Kasumi-1 (cell line): ENCODE measurements at regions not wholly inside any gene's neighbourhood (a gene's known extent, or its start where the extent isn't known, plus 50 kb on each side); places are given as distances from the start of the nearest gene placed in this dataset.
"Not testable (repeated sequence)": the region's sequence is repeated elsewhere in the genome, so short reads cannot be mapped to it uniquely, and the experiment has no call there.

Experiments
- DNase-seq, 2 experiments: peaks; one replicate each; lab custom pipeline; 2025; lab: John Stamatoyannopoulos, UW

- no peak for DNase-seq
These were observed 1118.8 kb upstream of the TMPRSS15 start for GRCh38 chr21:19522381-19522780.

- no peak for DNase-seq
These were observed 1119.5 kb upstream of the TMPRSS15 start for GRCh38 chr21:19523061-19523460.

GRCh38 chr21:19523746-19524145, 1120.2 kb upstream of the TMPRSS15 start:
- peak in 1 of 2 experiments; percentile 1 for DNase-seq

- peak; percentile 19 to 23 for DNase-seq
These were observed 1125.4 kb upstream of the TMPRSS15 start for GRCh38 chr21:19529031-19529430.

- DNase-seq = no peak
These were observed 1131.8 kb upstream of the TMPRSS15 start for GRCh38 chr21:19535356-19535755.

- no peak for DNase-seq
These were observed 1133.5 kb upstream of the TMPRSS15 start for GRCh38 chr21:19537116-19537515.

GRCh38 chr21:19540287-19540686, 1136.7 kb upstream of the TMPRSS15 start:
- no peak for DNase-seq

- DNase-seq = no peak
These were observed 1138.0 kb upstream of the TMPRSS15 start for GRCh38 chr21:19541602-19542001.

- not testable (repeated sequence) for DNase-seq
These were observed 1140.9 kb upstream of the TMPRSS15 start for GRCh38 chr21:19544493-19544892.

- DNase-seq = no peak
These were observed 1144.6 kb upstream of the TMPRSS15 start for GRCh38 chr21:19547951-19548840.

- DNase-seq = no peak
These were observed 1150.5 kb upstream of the TMPRSS15 start for GRCh38 chr21:19553919-19554615.

- no peak for DNase-seq
These were observed 1153.5 kb upstream of the TMPRSS15 start for GRCh38 chr21:19557046-19557445.

- no peak for DNase-seq
These were observed 1153.9 kb upstream of the TMPRSS15 start for GRCh38 chr21:19557488-19557887.

GRCh38 chr21:19565587-19565986, 1162.0 kb upstream of the TMPRSS15 start:
- no peak for DNase-seq

GRCh38 chr21:19566975-19567374, 1163.4 kb upstream of the TMPRSS15 start:
- DNase-seq = no peak

GRCh38 chr21:19577381-19577780, 1173.8 kb upstream of the TMPRSS15 start:
- DNase-seq = no peak

GRCh38 chr21:19590044-19590443, 1186.5 kb upstream of the TMPRSS15 start:
- no peak for DNase-seq

- no peak for DNase-seq
These were observed 1199.5 kb upstream of the TMPRSS15 start for GRCh38 chr21:19603011-19603593.

GRCh38 chr21:19608101-19608621, 1204.6 kb upstream of the TMPRSS15 start:
- no peak for DNase-seq

GRCh38 chr21:19609611-19610010, 1206.0 kb upstream of the TMPRSS15 start:
- DNase-seq = no peak

GRCh38 chr21:19621837-19622496, 1218.4 kb upstream of the TMPRSS15 start:
- DNase-seq = no peak

GRCh38 chr21:19640964-19641363, 1237.4 kb upstream of the TMPRSS15 start:
- no peak for DNase-seq
